Liver (tissue), 3 donors: ENCODE measurements at regions not wholly inside any gene's neighbourhood (a gene's known extent, or its start where the extent isn't known, plus 50 kb on each side); places are given as distances from the start of the nearest gene placed in this dataset.

Source experiments
- EGR1 ChIP-seq, 2 donors: IDR thresholded peaks; 2 replicates each; pipeline ENCODE4 v1.6.1; 2016 to 2018; ENCODE audit warnings: antibody characterized with exemption in 2 of 2, low read depth in 2 of 2
- GABPA ChIP-seq, 2 donors: IDR thresholded peaks in 1 of 2; conservative IDR thresholded peaks in 1 of 2; 2 replicates each; pipeline ENCODE4 v1.6.1; 2016; ENCODE audit warnings: antibody characterized with exemption in 2 of 2, mild to moderate bottlenecking in 1 of 2, moderate library complexity in 1 of 2
- HNF4A ChIP-seq, 2 donors: conservative IDR thresholded peaks; 2 replicates each; pipeline ENCODE4 v1.6.1; 2016; ENCODE audit warnings: antibody characterized with exemption in 2 of 2, mild to moderate bottlenecking in 2 of 2
- HNF4G ChIP-seq: IDR thresholded peaks from 2 replicates; pipeline ENCODE4 v1.6.1; 2016; ENCODE audit warnings: antibody characterized with exemption
- JUND ChIP-seq, 2 donors: IDR thresholded peaks; 2 replicates each; pipeline ENCODE4 v1.6.1; 2016; ENCODE audit warnings: antibody characterized with exemption in 2 of 2
- SP1 ChIP-seq: IDR thresholded peaks from 2 replicates; pipeline ENCODE4 v1.6.1; 2018; ENCODE audit warnings: antibody characterized with exemption, mild to moderate bottlenecking
- YY1 ChIP-seq: IDR thresholded peaks from 2 replicates; pipeline ENCODE4 v1.6.1; 2016; ENCODE audit warnings: antibody characterized with exemption, mild to moderate bottlenecking
- TF ChIP-seq, protein P1 (sequence below): IDR thresholded peaks from 2 replicates; pipeline ENCODE4 v1.6.1; 2016; ENCODE audit warnings: antibody characterized with exemption
- TF ChIP-seq, protein P2 (sequence below): fragments of 150-350 bp; IDR thresholded peaks from 2 replicates; pipeline ENCODE4 v1.5.1; 2017; ENCODE audit warnings: improper control_type of control experiment, low read depth, low read length; ENCODE audit not compliant: missing input control
- TF ChIP-seq, protein P3 (sequence below): IDR thresholded peaks from 2 replicates; pipeline ENCODE4 v1.6.1; 2016; ENCODE audit warnings: antibody characterized with exemption
- TF ChIP-seq, protein P4 (sequence below): IDR thresholded peaks from 2 replicates; pipeline ENCODE4 v1.6.1; 2016; ENCODE audit warnings: antibody characterized with exemption, mild to moderate bottlenecking
- donor health status: healthy.
- donor health status: healthy.

DNA sequence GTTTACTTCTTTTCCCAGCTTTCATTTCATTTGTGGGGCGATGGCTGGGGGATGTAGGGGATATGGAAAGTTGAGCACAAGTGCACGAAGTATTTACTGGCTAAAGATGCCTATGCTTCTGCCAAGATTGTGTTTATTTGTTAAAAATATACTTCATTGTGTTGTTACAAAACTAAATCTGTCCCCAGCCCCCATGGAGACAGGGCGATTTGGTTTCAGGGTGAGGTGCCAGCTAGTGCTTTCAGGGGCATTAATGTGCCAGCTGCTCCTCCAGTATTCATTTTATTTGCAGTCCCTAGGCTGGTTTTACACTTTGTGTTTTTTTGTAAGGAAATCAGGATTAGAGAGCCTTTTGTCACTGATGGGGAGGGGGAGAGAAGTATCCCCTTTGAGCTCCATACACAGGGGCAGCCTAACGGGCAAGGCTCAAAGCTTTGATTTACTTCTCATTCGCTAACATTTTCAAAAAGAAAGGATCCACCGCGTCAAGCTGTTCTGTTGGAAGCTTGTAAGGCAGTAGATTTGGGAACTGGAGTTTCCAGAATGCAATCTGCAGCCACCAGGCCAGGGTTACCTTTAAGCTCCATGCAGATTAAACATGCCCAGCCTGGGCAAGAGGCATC lies 198.7 kb upstream of the PLEKHG7 start:
- TF ChIP-seq, protein P1, sequence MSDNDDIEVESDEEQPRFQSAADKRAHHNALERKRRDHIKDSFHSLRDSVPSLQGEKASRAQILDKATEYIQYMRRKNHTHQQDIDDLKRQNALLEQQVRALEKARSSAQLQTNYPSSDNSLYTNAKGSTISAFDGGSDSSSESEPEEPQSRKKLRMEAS: no peak
- TF ChIP-seq SP1 (no peak), EGR1 (IDR thresholded peaks at IDR 0.05; ENCODE audit: low read depth in 2 of 2) (no peak), HNF4A (conservative IDR thresholded peaks at IDR 0.05) (no peak), YY1 (peak; percentile 46), JUND (IDR thresholded peaks at IDR 0.05) (no peak), HNF4G (no peak), GABPA (IDR thresholded peaks at IDR 0.05 in 1 of 2, conservative IDR thresholded peaks at IDR 0.05 in 1 of 2) (no peak)
- TF ChIP-seq, protein P2, sequence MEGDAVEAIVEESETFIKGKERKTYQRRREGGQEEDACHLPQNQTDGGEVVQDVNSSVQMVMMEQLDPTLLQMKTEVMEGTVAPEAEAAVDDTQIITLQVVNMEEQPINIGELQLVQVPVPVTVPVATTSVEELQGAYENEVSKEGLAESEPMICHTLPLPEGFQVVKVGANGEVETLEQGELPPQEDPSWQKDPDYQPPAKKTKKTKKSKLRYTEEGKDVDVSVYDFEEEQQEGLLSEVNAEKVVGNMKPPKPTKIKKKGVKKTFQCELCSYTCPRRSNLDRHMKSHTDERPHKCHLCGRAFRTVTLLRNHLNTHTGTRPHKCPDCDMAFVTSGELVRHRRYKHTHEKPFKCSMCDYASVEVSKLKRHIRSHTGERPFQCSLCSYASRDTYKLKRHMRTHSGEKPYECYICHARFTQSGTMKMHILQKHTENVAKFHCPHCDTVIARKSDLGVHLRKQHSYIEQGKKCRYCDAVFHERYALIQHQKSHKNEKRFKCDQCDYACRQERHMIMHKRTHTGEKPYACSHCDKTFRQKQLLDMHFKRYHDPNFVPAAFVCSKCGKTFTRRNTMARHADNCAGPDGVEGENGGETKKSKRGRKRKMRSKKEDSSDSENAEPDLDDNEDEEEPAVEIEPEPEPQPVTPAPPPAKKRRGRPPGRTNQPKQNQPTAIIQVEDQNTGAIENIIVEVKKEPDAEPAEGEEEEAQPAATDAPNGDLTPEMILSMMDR: no peak
- TF ChIP-seq, protein P3, sequence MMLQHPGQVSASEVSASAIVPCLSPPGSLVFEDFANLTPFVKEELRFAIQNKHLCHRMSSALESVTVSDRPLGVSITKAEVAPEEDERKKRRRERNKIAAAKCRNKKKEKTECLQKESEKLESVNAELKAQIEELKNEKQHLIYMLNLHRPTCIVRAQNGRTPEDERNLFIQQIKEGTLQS: no peak
- TF ChIP-seq, protein P4, sequence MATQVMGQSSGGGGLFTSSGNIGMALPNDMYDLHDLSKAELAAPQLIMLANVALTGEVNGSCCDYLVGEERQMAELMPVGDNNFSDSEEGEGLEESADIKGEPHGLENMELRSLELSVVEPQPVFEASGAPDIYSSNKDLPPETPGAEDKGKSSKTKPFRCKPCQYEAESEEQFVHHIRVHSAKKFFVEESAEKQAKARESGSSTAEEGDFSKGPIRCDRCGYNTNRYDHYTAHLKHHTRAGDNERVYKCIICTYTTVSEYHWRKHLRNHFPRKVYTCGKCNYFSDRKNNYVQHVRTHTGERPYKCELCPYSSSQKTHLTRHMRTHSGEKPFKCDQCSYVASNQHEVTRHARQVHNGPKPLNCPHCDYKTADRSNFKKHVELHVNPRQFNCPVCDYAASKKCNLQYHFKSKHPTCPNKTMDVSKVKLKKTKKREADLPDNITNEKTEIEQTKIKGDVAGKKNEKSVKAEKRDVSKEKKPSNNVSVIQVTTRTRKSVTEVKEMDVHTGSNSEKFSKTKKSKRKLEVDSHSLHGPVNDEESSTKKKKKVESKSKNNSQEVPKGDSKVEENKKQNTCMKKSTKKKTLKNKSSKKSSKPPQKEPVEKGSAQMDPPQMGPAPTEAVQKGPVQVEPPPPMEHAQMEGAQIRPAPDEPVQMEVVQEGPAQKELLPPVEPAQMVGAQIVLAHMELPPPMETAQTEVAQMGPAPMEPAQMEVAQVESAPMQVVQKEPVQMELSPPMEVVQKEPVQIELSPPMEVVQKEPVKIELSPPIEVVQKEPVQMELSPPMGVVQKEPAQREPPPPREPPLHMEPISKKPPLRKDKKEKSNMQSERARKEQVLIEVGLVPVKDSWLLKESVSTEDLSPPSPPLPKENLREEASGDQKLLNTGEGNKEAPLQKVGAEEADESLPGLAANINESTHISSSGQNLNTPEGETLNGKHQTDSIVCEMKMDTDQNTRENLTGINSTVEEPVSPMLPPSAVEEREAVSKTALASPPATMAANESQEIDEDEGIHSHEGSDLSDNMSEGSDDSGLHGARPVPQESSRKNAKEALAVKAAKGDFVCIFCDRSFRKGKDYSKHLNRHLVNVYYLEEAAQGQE: no peak
